Upper lobe of right lung (tissue), 1 donor: ENCODE measurements at regions not wholly inside any gene's neighbourhood (a gene's known extent, or its start where the extent isn't known, plus 50 kb on each side); places are given as distances from the start of the nearest gene placed in this dataset.

ENCODE experiments used
- ATAC-seq: fragments of 200-7000 bp; cut with Tn5 transposase; one replicate; pipeline ENCODE4 v1.9.1; 2020; ENCODE audit warnings: mild to moderate bottlenecking, moderate library complexity
- DNase-seq: peaks from one replicate; pipeline ENCODE4 v3.0.0-alpha.2; 2020
- H3K27ac ChIP-seq: fragments of 200-600 bp; one replicate; pipeline ENCODE4 v1.8.0; 2022
- H3K27me3 ChIP-seq: fragments of 200-600 bp; one replicate; pipeline ENCODE4 v1.8.0; 2022; ENCODE audit warnings: mild to moderate bottlenecking
- H3K36me3 ChIP-seq: fragments of 200-600 bp; one replicate; pipeline ENCODE4 v1.8.0; 2022
- H3K4me1 ChIP-seq: fragments of 200-600 bp; one replicate; pipeline ENCODE4 v1.8.0; 2022
- H3K4me3 ChIP-seq: fragments of 200-600 bp; one replicate; pipeline ENCODE4 v1.8.0; 2022; ENCODE audit warnings: mild to moderate bottlenecking
- H3K9me3 ChIP-seq: fragments of 200-600 bp; one replicate; pipeline ENCODE4 v1.8.0; 2022
- intact Hi-C: fragments of 100-400 bp; cut with DNase I; formaldehyde crosslinking; loops from one replicate; pipeline ENCODE4 v1.11.0; 2022
- TF ChIP-seq, protein P1 (sequence below): fragments of 200-600 bp; IDR thresholded peaks from one replicate; pipeline ENCODE4 v1.8.0; 2022; ENCODE audit warnings: antibody characterized with exemption
- donor health status: DM: no; HTN: yes; CAD: no; lungs with severe emphysema.

DNA sequence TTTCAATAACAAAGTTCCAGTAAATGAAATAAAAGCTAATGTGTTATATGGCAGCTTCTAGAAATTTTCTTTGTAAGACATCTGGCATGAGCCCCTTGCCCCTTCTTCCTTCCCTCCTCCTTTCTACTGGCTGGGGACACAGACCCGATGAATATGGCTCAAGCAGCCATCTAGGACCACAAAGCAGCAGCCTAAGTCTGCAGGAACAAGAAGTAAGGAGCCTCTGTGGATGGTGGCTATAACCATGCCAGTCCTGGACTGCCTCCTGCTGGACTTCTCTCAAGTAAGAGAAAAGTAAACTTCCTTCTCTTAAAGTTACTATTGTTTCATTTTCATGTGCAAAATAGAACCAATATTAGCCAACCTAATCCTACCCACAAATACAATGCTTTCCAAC lies 114.9 kb upstream of the DST start:
- Histone ChIP-seq H3K27me3 (no peaks in the 10 kb centered on the region), H3K36me3 (no peaks in the 10 kb centered on the region), H3K4me3 (no peak overlapping the region), H3K9me3 (no peaks in the 10 kb centered on the region), H3K27ac (peak overlapping the region; percentile 52), H3K4me1 (peaks cover 20% of the 10 kb centered on the region)
- TF ChIP-seq, protein P1, sequence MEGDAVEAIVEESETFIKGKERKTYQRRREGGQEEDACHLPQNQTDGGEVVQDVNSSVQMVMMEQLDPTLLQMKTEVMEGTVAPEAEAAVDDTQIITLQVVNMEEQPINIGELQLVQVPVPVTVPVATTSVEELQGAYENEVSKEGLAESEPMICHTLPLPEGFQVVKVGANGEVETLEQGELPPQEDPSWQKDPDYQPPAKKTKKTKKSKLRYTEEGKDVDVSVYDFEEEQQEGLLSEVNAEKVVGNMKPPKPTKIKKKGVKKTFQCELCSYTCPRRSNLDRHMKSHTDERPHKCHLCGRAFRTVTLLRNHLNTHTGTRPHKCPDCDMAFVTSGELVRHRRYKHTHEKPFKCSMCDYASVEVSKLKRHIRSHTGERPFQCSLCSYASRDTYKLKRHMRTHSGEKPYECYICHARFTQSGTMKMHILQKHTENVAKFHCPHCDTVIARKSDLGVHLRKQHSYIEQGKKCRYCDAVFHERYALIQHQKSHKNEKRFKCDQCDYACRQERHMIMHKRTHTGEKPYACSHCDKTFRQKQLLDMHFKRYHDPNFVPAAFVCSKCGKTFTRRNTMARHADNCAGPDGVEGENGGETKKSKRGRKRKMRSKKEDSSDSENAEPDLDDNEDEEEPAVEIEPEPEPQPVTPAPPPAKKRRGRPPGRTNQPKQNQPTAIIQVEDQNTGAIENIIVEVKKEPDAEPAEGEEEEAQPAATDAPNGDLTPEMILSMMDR, result peak; percentile 47
- intact Hi-C loops, result no loop called here
- ATAC-seq, result peak; percentile 87
- no peak for DNase-seq

DNA sequence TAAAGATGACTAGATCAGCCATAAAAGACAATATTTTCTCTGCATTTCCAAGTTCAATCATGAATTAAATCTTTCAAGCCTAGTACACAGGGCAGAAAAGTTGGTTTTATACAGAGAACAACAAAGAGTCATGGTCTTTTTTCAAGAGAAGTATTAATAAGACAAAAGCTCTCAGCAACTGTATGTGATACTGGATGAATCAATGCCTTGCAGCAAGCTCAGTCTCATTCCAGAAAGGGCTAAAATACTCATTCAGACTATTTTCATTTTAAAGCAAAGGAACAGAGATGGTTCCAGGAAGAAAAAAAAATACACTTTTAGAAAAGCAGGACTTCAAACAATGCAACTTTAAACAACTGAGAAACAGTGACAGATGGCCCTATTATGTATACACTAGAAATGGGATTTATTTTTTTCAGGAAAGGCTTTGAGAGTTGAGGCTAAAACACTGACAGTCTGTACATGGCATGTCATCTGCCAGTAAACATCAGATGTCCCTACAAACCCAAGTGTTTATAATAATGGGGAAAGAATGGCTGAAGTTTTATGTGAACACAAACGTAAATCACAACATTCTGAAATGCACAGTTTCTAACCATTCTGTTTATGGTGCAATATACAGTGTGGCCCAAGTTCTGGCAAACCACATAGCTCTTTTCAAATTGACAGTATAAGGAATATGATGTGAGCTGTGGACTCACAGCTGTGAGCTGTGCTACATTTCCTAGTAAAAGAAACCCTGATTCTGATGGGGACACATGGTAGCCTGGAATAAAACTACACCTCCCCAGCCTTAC lies 114.3 kb upstream of the DST start:
- no peaks in the 10 kb centered on the region for H3K36me3 ChIP-seq
- DNase-seq (no peak), ATAC-seq (no peak)
- H3K9me3 ChIP-seq, result no peaks in the 10 kb centered on the region
- H3K4me1 ChIP-seq, result peaks cover 20% of the 10 kb centered on the region
- no peaks in the 10 kb centered on the region for H3K27me3 ChIP-seq
- peak overlapping the region; percentile 52 for H3K27ac ChIP-seq
- TF ChIP-seq, protein P1, result no peak
- intact Hi-C loops, result no loop called here
- H3K4me3 ChIP-seq, result no peak overlapping the region

DNA sequence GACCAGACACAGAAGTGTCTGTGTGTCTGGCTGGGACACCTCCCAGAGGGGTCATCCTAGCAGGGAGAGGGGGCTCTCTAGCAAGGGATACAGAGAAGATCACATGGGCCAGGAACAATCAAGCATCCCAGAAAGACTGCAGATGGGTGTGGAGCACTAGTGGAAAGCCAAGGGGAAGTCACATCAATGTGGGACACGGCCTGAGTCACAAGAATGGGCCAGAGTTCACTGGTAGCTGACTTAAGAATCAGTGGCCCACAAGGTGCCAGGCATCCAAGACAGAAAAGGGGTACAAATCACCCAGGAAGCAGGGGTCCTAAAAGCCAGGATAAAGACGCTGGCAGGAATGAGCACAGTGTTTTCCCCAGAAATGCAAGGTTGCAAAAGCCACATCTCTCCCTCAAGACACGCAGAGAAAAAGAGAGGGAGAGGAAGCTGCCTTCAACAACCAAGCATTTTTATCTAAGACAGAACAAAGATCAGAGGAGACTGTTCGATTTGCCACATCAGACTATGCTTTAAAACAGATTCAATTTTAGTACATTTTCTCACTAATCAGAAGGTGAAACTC lies 113.6 kb upstream of the DST start:
- no peak overlapping the region for H3K4me3 ChIP-seq
- peak overlapping the region; percentile 52 for H3K27ac ChIP-seq
- TF ChIP-seq, protein P1, result no peak
- H3K36me3 ChIP-seq, result no peaks in the 10 kb centered on the region
- ATAC-seq (peak; percentile 72), DNase-seq (no peak)
- peaks cover 20% of the 10 kb centered on the region for H3K4me1 ChIP-seq
- intact Hi-C loops, result no loop called here
- H3K9me3 ChIP-seq, result no peaks in the 10 kb centered on the region
- H3K27me3 ChIP-seq, result no peaks in the 10 kb centered on the region

DNA sequence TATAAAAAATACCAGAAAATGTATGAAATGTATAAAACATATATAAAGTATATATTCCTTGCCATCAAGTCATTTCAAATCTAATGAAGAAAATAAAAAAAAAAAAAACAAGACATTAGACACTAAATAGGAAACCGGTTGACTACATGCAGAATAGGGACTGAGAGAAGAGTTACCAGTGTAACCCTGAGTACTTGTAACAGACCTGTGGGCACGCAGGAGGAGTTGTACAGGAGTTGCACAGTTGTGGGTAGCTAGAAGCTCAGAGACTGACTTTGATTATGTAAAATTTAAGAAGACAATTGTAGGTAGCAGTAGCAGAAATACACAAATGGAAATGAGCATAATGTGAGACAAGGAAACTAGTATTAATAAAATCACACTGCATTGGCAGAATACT lies 112.4 kb upstream of the DST start:
- intact Hi-C loops, result no loop called here
- DNase-seq (no peak), ATAC-seq (no peak)
- Histone ChIP-seq H3K9me3 (no peaks in the 10 kb centered on the region), H3K4me3 (no peak overlapping the region), H3K4me1 (peaks cover 20% of the 10 kb centered on the region), H3K27me3 (no peaks in the 10 kb centered on the region), H3K36me3 (no peaks in the 10 kb centered on the region), H3K27ac (no peak overlapping the region)
- TF ChIP-seq, protein P1, result no peak

DNA sequence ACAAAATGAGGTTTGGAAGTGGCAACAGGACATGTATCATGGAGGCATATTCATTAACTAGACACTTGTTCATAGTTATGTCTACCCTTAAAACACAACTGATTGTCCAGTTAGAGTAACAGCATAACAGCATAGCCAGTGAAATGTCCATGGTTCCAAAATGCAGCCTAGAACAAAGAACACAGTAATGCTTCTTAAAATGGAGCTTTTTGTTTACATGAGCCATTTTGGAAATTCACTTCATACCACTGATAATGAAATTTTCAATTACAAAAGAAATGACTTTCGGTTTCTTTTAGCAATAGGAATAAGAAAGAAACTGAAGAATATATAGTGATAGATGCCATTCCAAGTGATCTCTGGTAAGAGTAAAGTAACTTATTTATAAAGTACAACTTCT lies 111.1 kb upstream of the DST start:
- DNase-seq (no peak), ATAC-seq (no peak)
- H3K4me1 ChIP-seq, result peaks cover 20% of the 10 kb centered on the region
- intact Hi-C loops, result no loop called here
- no peak overlapping the region for H3K4me3 ChIP-seq
- no peaks in the 10 kb centered on the region for H3K36me3 ChIP-seq
- H3K27me3 ChIP-seq, result no peaks in the 10 kb centered on the region
- H3K9me3 ChIP-seq, result no peaks in the 10 kb centered on the region
- no peak overlapping the region for H3K27ac ChIP-seq
- TF ChIP-seq, protein P1, result no peak
